Liver (tissue), 8 donors: ENCODE measurements at regions not wholly inside any gene's neighbourhood (a gene's known extent, or its start where the extent isn't known, plus 50 kb on each side); places are given as distances from the start of the nearest gene placed in this dataset.

ENCODE experiments used
- DNase-seq: peaks from one replicate; pipeline ENCODE4 v3.0.0-alpha.2; 2017; ENCODE audit warnings: low spot score
- H3K27ac ChIP-seq, 2 donors: one replicate each; pipeline ENCODE4 v1.7.0; 2013; ENCODE audit warnings: inconsistent platforms in 2 of 2, low read length in 2 of 2, control low read depth in 1 of 2, low read depth in 1 of 2, mild to moderate bottlenecking in 1 of 2
- H3K27me3 ChIP-seq, 4 donors: one replicate each; pipeline versions ENCODE4 v1.6.1 to v1.7.0; 2013; ENCODE audit warnings: low read length in 3 of 4, inconsistent platforms in 1 of 4, mild to moderate bottlenecking in 1 of 4, moderate library complexity in 1 of 4; ENCODE audit not compliant: control insufficient read depth in 4 of 4, insufficient read depth in 4 of 4
- H3K36me3 ChIP-seq, 4 donors: one replicate each; pipeline versions ENCODE4 v1.6.1 to v1.7.0; 2013; ENCODE audit warnings: low read length in 3 of 4, mild to moderate bottlenecking in 3 of 4, low read depth in 1 of 4, moderate library complexity in 1 of 4; ENCODE audit not compliant: control insufficient read depth in 4 of 4, insufficient read depth in 3 of 4
- H3K4me1 ChIP-seq, 4 donors: one replicate each; pipeline versions ENCODE4 v1.6.1 to v1.7.0; 2013; ENCODE audit warnings: low read length in 3 of 4, mild to moderate bottlenecking in 3 of 4, moderate library complexity in 1 of 4; ENCODE audit not compliant: control insufficient read depth in 4 of 4, insufficient read depth in 4 of 4
- H3K4me3 ChIP-seq, 3 donors: one replicate each; pipeline versions ENCODE4 v1.6.1 to v1.7.0; 2013; ENCODE audit warnings: low read length in 3 of 3, control low read depth in 1 of 3, low read depth in 1 of 3, mild to moderate bottlenecking in 1 of 3
- H3K9ac ChIP-seq, 2 donors: one replicate each; pipeline ENCODE4 v1.7.0; 2013; ENCODE audit warnings: low read length in 2 of 2, mild to moderate bottlenecking in 2 of 2, moderate library complexity in 2 of 2, control low read depth in 1 of 2, low read depth in 1 of 2
- H3K9me3 ChIP-seq, 4 donors: one replicate each; pipeline versions ENCODE4 v1.6.1 to v1.7.0; 2013; ENCODE audit warnings: low read length in 3 of 4; ENCODE audit not compliant: control insufficient read depth in 4 of 4
- ATF3 ChIP-seq: IDR thresholded peaks from 2 replicates; pipeline ENCODE4 v1.6.1; 2016; ENCODE audit warnings: antibody characterized with exemption
- CTCF ChIP-seq: fragments of 150-350 bp; IDR thresholded peaks from 2 replicates; pipeline ENCODE4 v1.5.1; 2017; ENCODE audit warnings: improper control_type of control experiment, low read depth, low read length; ENCODE audit not compliant: missing input control
- EGR1 ChIP-seq, 2 donors: IDR thresholded peaks; 2 replicates each; pipeline ENCODE4 v1.6.1; 2016 to 2018; ENCODE audit warnings: antibody characterized with exemption in 2 of 2, low read depth in 2 of 2
- FOXA1 ChIP-seq: IDR thresholded peaks from 2 replicates; pipeline ENCODE4 v1.6.1; 2016; ENCODE audit warnings: antibody characterized with exemption
- FOXA2 ChIP-seq: IDR thresholded peaks from 2 replicates; pipeline ENCODE4 v1.6.1; 2016; ENCODE audit warnings: antibody characterized with exemption
- GABPA ChIP-seq, 2 donors: IDR thresholded peaks in 1 of 2; conservative IDR thresholded peaks in 1 of 2; 2 replicates each; pipeline ENCODE4 v1.6.1; 2016; ENCODE audit warnings: antibody characterized with exemption in 2 of 2, mild to moderate bottlenecking in 1 of 2, moderate library complexity in 1 of 2
- HNF4A ChIP-seq, 2 donors: conservative IDR thresholded peaks; 2 replicates each; pipeline ENCODE4 v1.6.1; 2016; ENCODE audit warnings: antibody characterized with exemption in 2 of 2, mild to moderate bottlenecking in 2 of 2
- HNF4G ChIP-seq: IDR thresholded peaks from 2 replicates; pipeline ENCODE4 v1.6.1; 2016; ENCODE audit warnings: antibody characterized with exemption
- JUND ChIP-seq, 2 donors: IDR thresholded peaks; 2 replicates each; pipeline ENCODE4 v1.6.1; 2016; ENCODE audit warnings: antibody characterized with exemption in 2 of 2
- MAX ChIP-seq: IDR thresholded peaks from 2 replicates; pipeline ENCODE4 v1.6.1; 2016; ENCODE audit warnings: antibody characterized with exemption
- NR2F2 ChIP-seq: IDR thresholded peaks from 2 replicates; pipeline ENCODE4 v1.6.1; 2016; ENCODE audit warnings: antibody characterized with exemption
- RAD21 ChIP-seq, 2 donors: IDR thresholded peaks; 2 replicates each; pipeline ENCODE4 v1.6.1; 2016; ENCODE audit warnings: antibody characterized with exemption in 2 of 2, mild to moderate bottlenecking in 2 of 2
- REST ChIP-seq: IDR thresholded peaks from 2 replicates; pipeline ENCODE4 v1.6.1; 2016; ENCODE audit warnings: antibody characterized with exemption, mild to moderate bottlenecking
- RXRA ChIP-seq, 2 donors: IDR thresholded peaks; 2 replicates each; pipeline ENCODE4 v1.6.1; 2017 to 2018; ENCODE audit warnings: antibody characterized with exemption in 2 of 2, mild to moderate bottlenecking in 1 of 2
- SP1 ChIP-seq: IDR thresholded peaks from 2 replicates; pipeline ENCODE4 v1.6.1; 2018; ENCODE audit warnings: antibody characterized with exemption, mild to moderate bottlenecking
- TAF1 ChIP-seq: conservative IDR thresholded peaks from 2 replicates; pipeline ENCODE4 v1.6.1; 2016; ENCODE audit warnings: antibody characterized with exemption, mild to moderate bottlenecking
- YY1 ChIP-seq: IDR thresholded peaks from 2 replicates; pipeline ENCODE4 v1.6.1; 2016; ENCODE audit warnings: antibody characterized with exemption, mild to moderate bottlenecking
- ZBTB33 ChIP-seq: IDR thresholded peaks from 2 replicates; pipeline ENCODE4 v1.6.1; 2016; ENCODE audit warnings: antibody characterized with exemption
- WGBS: extraction: QIAGEN DNeasy Blood & Tissue Kit; methylation state at CpG from one replicate; pipeline ENCODE4 v1.1.7; 2013; 5-methylcytosine and 5-hydroxymethylcytosine counted together
- donor health status: healthy.
- donor health status: healthy.
- donor health status: healthy.
- donor health status: healthy.
- donor health status: healthy.

- TF ChIP-seq ZBTB33 (no peak), NR2F2 (no peak), TAF1 (no peak)
Measured at GRCh38 chr18:59778434-59778833, 81.2 kb upstream of the CCBE1 start (continued).

- DNase-seq: no peak
- Histone ChIP-seq H3K27me3 (no peaks in the 10 kb centered on the region), H3K9me3 (no peaks in the 10 kb centered on the region), H3K27ac (no peak overlapping the region), H3K9ac (no peak overlapping the region), H3K36me3 (no peaks in the 10 kb centered on the region), H3K4me3 (no peak overlapping the region), H3K4me1 (no peaks in the 10 kb centered on the region)
- 88% methylated on average over 5 of the region's 5 CpGs for WGBS
- no peak for TF ChIP-seq REST
- TF ChIP-seq GABPA (IDR thresholded peaks at IDR 0.05 in 1 of 2, conservative IDR thresholded peaks at IDR 0.05 in 1 of 2): no peak
- TF ChIP-seq TAF1: no peak
- no peak for TF ChIP-seq YY1
- no peak for TF ChIP-seq RXRA (IDR thresholded peaks at IDR 0.05)
- TF ChIP-seq NR2F2: no peak
- no peak for TF ChIP-seq HNF4A (conservative IDR thresholded peaks at IDR 0.05)
- TF ChIP-seq HNF4G: no peak
- TF ChIP-seq FOXA1: no peak
- TF ChIP-seq FOXA2: no peak
- no peak for TF ChIP-seq EGR1 (IDR thresholded peaks at IDR 0.05; ENCODE audit: low read depth in 2 of 2)
- no peak for TF ChIP-seq ATF3
- no peak for TF ChIP-seq JUND (IDR thresholded peaks at IDR 0.05)
- no peak for TF ChIP-seq CTCF
- no peak for TF ChIP-seq SP1
- TF ChIP-seq RAD21 (IDR thresholded peaks at IDR 0.05): no peak
- TF ChIP-seq MAX: no peak
Measured at GRCh38 chr18:59777636-59778035, 80.4 kb upstream of the CCBE1 start.
